Naive thymus-derived CD8-positive, alpha-beta T cell (primary cell): ENCODE measurements at regions not wholly inside any gene's neighbourhood (a gene's known extent, or its start where the extent isn't known, plus 50 kb on each side); places are given as distances from the start of the nearest gene placed in this dataset.

ENCODE experiments used
- ATAC-seq, 2 donors: fragments of 150-1000 bp; cut with Tn5 transposase in 1 of 2; sonication (Bioruptor Pico), chemical (Tn5 transposase) in 1 of 2; 1 replicate in 1 of 2; 2 replicates in 1 of 2; pipeline ENCODE4 v1.10.0; 2021; ENCODE audit warnings: mild to moderate bottlenecking in 2 of 2, moderate library complexity in 2 of 2
- POLR2A ChIA-PET: fragments of 350-600 bp; sonication (Branson Sonifier 250); formaldehyde crosslinking; loops from one replicate; lab custom pipeline; 2021; ENCODE audit warnings: antibody characterized with exemption; lab: Charles Lee
- DNase-seq, 10 donors: peaks; one replicate each; pipeline versions ENCODE4 v3.0.0 to v3.0.0-alpha.2; 2020 to 2022
- H3K27ac Mint-ChIP-seq, 10 donors: one replicate each; pipeline ENCODE4 v1.8.0; 2020 to 2022; ENCODE audit warnings: mild to moderate bottlenecking in 10 of 10, mixed read lengths in 10 of 10, moderate library complexity in 4 of 10, inconsistent platforms in 1 of 10
- H3K27me3 Mint-ChIP-seq, 5 donors: one replicate each; pipeline ENCODE4 v1.8.0; 2021 to 2022; ENCODE audit warnings: mixed read lengths in 5 of 5
- H3K36me3 Mint-ChIP-seq, 3 donors: one replicate each; pipeline ENCODE4 v1.8.0; 2020 to 2022; ENCODE audit warnings: mixed read lengths in 3 of 3, mild to moderate bottlenecking in 2 of 3, inconsistent platforms in 1 of 3
- H3K4me1 Mint-ChIP-seq, 4 donors: one replicate each; pipeline ENCODE4 v1.8.0; 2021 to 2022; ENCODE audit warnings: mixed read lengths in 4 of 4
- H3K4me3 Mint-ChIP-seq, 10 donors: one replicate each; pipeline ENCODE4 v1.8.0; 2020 to 2022; ENCODE audit warnings: mild to moderate bottlenecking in 10 of 10, mixed read lengths in 10 of 10, moderate library complexity in 6 of 10, inconsistent platforms in 1 of 10
- H3K9me3 Mint-ChIP-seq, 9 donors: one replicate each; pipeline ENCODE4 v1.8.0; 2020 to 2022; ENCODE audit warnings: mixed read lengths in 9 of 9, mild to moderate bottlenecking in 3 of 9, inconsistent platforms in 1 of 9, moderate library complexity in 1 of 9

GRCh38 chr17:37839196-37839978 is 84.8 kb upstream of the TBC1D3K start:
- POLR2A ChIA-PET: no interaction called here
- ATAC-seq: no peak
- H3K4me1 Mint-ChIP-seq: peaks cover 2 to 25% (median 4%) of the 10 kb centered on the region in 4 donors
- H3K27me3 Mint-ChIP-seq: peaks cover 4 to 28% (median 14%) of the 10 kb centered on the region in 5 donors
- DNase-seq: no peak
- H3K9me3 Mint-ChIP-seq: no peaks in the 10 kb centered on the region
- no peak overlapping the region for H3K4me3 Mint-ChIP-seq
- H3K27ac Mint-ChIP-seq: no peak overlapping the region
- no peaks in the 10 kb centered on the region for H3K36me3 Mint-ChIP-seq

GRCh38 chr17:37838276-37838675 is 85.9 kb upstream of the TBC1D3K start:
- Mint-ChIP-seq H3K27me3 (peaks cover 5 to 28% (median 14%) of the 10 kb centered on the region in 5 donors), H3K27ac (peak overlapping the region in 1 of 10 donors; percentile 14), H3K36me3 (no peaks in the 10 kb centered on the region), H3K4me1 (peaks cover 0 to 20% (median under 1%) of the 10 kb centered on the region in 4 donors), H3K4me3 (no peak overlapping the region), H3K9me3 (no peaks in the 10 kb centered on the region)
- POLR2A ChIA-PET: no interaction called here
- ATAC-seq (no peak), DNase-seq (no peak)

- Mint-ChIP-seq H3K4me1 (peaks cover 0 to 19% (median under 1%) of the 10 kb centered on the region in 4 donors), H3K27me3 (peaks cover 5 to 32% (median 16%) of the 10 kb centered on the region in 5 donors), H3K4me3 (no peak overlapping the region), H3K27ac (peak overlapping the region in 2 of 10 donors; percentile 0 to 1), H3K36me3 (no peaks in the 10 kb centered on the region), H3K9me3 (no peaks in the 10 kb centered on the region)
- ATAC-seq (no peak), DNase-seq (no peak)
- POLR2A ChIA-PET: no interaction called here
These were observed 87.6 kb upstream of the TBC1D3K start for GRCh38 chr17:37836593-37836992.

GRCh38 chr17:37834168-37834567 is 89.3 kb upstream of the HNF1B start:
- POLR2A ChIA-PET: no interaction called here
- H3K36me3 Mint-ChIP-seq: no peaks in the 10 kb centered on the region

GRCh38 chr17:37833237-37833859 is 88.5 kb upstream of the HNF1B start:
- Mint-ChIP-seq H3K9me3 (no peaks in the 10 kb centered on the region), H3K4me3 (no peak overlapping the region), H3K4me1 (peaks cover 0 to 27% (median 0%) of the 10 kb centered on the region in 4 donors), H3K27ac (no peak overlapping the region), H3K27me3 (peaks cover 8 to 27% (median 21%) of the 10 kb centered on the region in 5 donors), H3K36me3 (no peaks in the 10 kb centered on the region)
- ATAC-seq (no peak), DNase-seq (no peak)
- POLR2A ChIA-PET: no interaction called here

More at GRCh38 chr17:37834168-37834567, 89.3 kb upstream of the HNF1B start:
- ATAC-seq: no peak
- Mint-ChIP-seq H3K27me3 (peaks cover 12 to 27% (median 23%) of the 10 kb centered on the region in 5 donors), H3K9me3 (no peaks in the 10 kb centered on the region), H3K4me1 (peaks cover 0 to 21% (median under 1%) of the 10 kb centered on the region in 4 donors), H3K27ac (no peak overlapping the region), H3K4me3 (no peak overlapping the region)
- no peak for DNase-seq

GRCh38 chr17:37831986-37832385 is 87.1 kb upstream of the HNF1B start:
- Mint-ChIP-seq H3K4me1 (peaks cover 0 to 37% (median under 1%) of the 10 kb centered on the region in 4 donors), H3K4me3 (no peak overlapping the region), H3K27ac (no peak overlapping the region), H3K36me3 (no peaks in the 10 kb centered on the region), H3K27me3 (peaks cover 8 to 33% (median 21%) of the 10 kb centered on the region in 5 donors), H3K9me3 (no peaks in the 10 kb centered on the region)
- POLR2A ChIA-PET: no interaction called here
- DNase-seq (no peak), ATAC-seq (no peak)

GRCh38 chr17:37831492-37831891 is 86.6 kb upstream of the HNF1B start:
- H3K9me3 Mint-ChIP-seq: no peaks in the 10 kb centered on the region
- H3K4me3 Mint-ChIP-seq: no peak overlapping the region
- H3K27me3 Mint-ChIP-seq: peaks cover 8 to 29% (median 21%) of the 10 kb centered on the region in 5 donors
- H3K36me3 Mint-ChIP-seq: no peaks in the 10 kb centered on the region
- no peak overlapping the region for H3K27ac Mint-ChIP-seq
- H3K4me1 Mint-ChIP-seq: peaks cover 0 to 42% (median under 1%) of the 10 kb centered on the region in 4 donors
- POLR2A ChIA-PET: no interaction called here
- DNase-seq (no peak), ATAC-seq (no peak)

GRCh38 chr17:37830151-37830993 is 85.5 kb upstream of the HNF1B start:
- peaks cover 8 to 25% (median 23%) of the 10 kb centered on the region in 5 donors for H3K27me3 Mint-ChIP-seq
- H3K36me3 Mint-ChIP-seq: no peaks in the 10 kb centered on the region
- ATAC-seq (no peak), DNase-seq (no peak)
- peaks cover 0 to 52% (median under 1%) of the 10 kb centered on the region in 4 donors for H3K4me1 Mint-ChIP-seq
- H3K9me3 Mint-ChIP-seq: no peaks in the 10 kb centered on the region
- no peak overlapping the region for H3K27ac Mint-ChIP-seq
- H3K4me3 Mint-ChIP-seq: no peak overlapping the region
- POLR2A ChIA-PET: no interaction called here

- H3K36me3 Mint-ChIP-seq: no peaks in the 10 kb centered on the region
- no peak for DNase-seq
- no peaks in the 10 kb centered on the region for H3K9me3 Mint-ChIP-seq
- no peak for ATAC-seq
- no peak overlapping the region for H3K27ac Mint-ChIP-seq
- H3K27me3 Mint-ChIP-seq: peaks cover 6 to 31% (median 23%) of the 10 kb centered on the region in 5 donors
- H3K4me3 Mint-ChIP-seq: no peak overlapping the region
- H3K4me1 Mint-ChIP-seq: peaks cover 0 to 59% (median under 1%) of the 10 kb centered on the region in 4 donors
- POLR2A ChIA-PET: no interaction called here
These were observed 84.8 kb upstream of the HNF1B start for GRCh38 chr17:37829592-37830123.

- H3K27ac Mint-ChIP-seq: no peak overlapping the region
- H3K36me3 Mint-ChIP-seq: no peaks in the 10 kb centered on the region
- peaks cover 0 to 69% (median under 1%) of the 10 kb centered on the region in 4 donors for H3K4me1 Mint-ChIP-seq
- H3K9me3 Mint-ChIP-seq: no peaks in the 10 kb centered on the region
- H3K27me3 Mint-ChIP-seq: peaks cover 6 to 33% (median 21%) of the 10 kb centered on the region in 5 donors
- no peak for ATAC-seq
- POLR2A ChIA-PET: no interaction called here
- DNase-seq: no peak
- H3K4me3 Mint-ChIP-seq: no peak overlapping the region
These were observed 83.8 kb upstream of the HNF1B start for GRCh38 chr17:37828651-37829124.

- H3K4me1 Mint-ChIP-seq: peaks cover 0 to 66% (median under 1%) of the 10 kb centered on the region in 4 donors
- peaks cover 6 to 33% (median 21%) of the 10 kb centered on the region in 5 donors for H3K27me3 Mint-ChIP-seq
- ATAC-seq: no peak
- H3K36me3 Mint-ChIP-seq: no peaks in the 10 kb centered on the region
- H3K27ac Mint-ChIP-seq: no peak overlapping the region
- DNase-seq: no peak
- H3K9me3 Mint-ChIP-seq: no peaks in the 10 kb centered on the region
- H3K4me3 Mint-ChIP-seq: no peak overlapping the region
- POLR2A ChIA-PET: no interaction called here
These were observed 83.2 kb upstream of the HNF1B start for GRCh38 chr17:37827905-37828650.
